Stimulated activated memory B cell treated with anti-CD40 and anti-IgM and Interleukin-4, amounts not matched to agents 10 μg/mL and 1 μg/mL and 100 μg/mL, for 72 hours (primary cell): ENCODE measurements at regions not wholly inside any gene's neighbourhood (a gene's known extent, or its start where the extent isn't known, plus 50 kb on each side); places are given as distances from the start of the nearest gene placed in this dataset.
"Not testable (repeated sequence)": the region's sequence is repeated elsewhere in the genome, so short reads cannot be mapped to it uniquely, and the experiment has no call there.

Experiments used
- ATAC-seq: fragments of 150-1000 bp; cut with Tn5 transposase; 2 replicates; pipeline ENCODE4 v1.10.0; 2021
- H3K27ac Mint-ChIP-seq: one replicate; pipeline ENCODE4 v1.8.0; 2022; ENCODE audit warnings: mild to moderate bottlenecking, mixed read lengths
- H3K27me3 Mint-ChIP-seq: one replicate; pipeline ENCODE4 v1.8.0; 2022; ENCODE audit warnings: mixed read lengths
- H3K36me3 Mint-ChIP-seq: one replicate; pipeline ENCODE4 v1.8.0; 2022; ENCODE audit warnings: mixed read lengths
- H3K4me1 Mint-ChIP-seq: one replicate; pipeline ENCODE4 v1.8.0; 2022; ENCODE audit warnings: mixed read lengths
- H3K4me3 Mint-ChIP-seq: one replicate; pipeline ENCODE4 v1.8.0; 2022; ENCODE audit warnings: mild to moderate bottlenecking, moderate library complexity, mixed read lengths
- H3K9me3 Mint-ChIP-seq: one replicate; pipeline ENCODE4 v1.8.0; 2022; ENCODE audit warnings: mixed read lengths

- H3K9me3 Mint-ChIP-seq, result no peaks in the 10 kb centered on the region
- H3K4me1 Mint-ChIP-seq, result no peaks in the 10 kb centered on the region
- no peak for ATAC-seq
- H3K27me3 Mint-ChIP-seq, result peaks cover 9% of the 10 kb centered on the region
- no peaks in the 10 kb centered on the region for H3K36me3 Mint-ChIP-seq
- H3K27ac Mint-ChIP-seq, result no peak overlapping the region
- H3K4me3 Mint-ChIP-seq, result no peak overlapping the region
These were observed 159.7 kb downstream of the MYCN start for GRCh38 chr2:16100006-16100405.

- H3K4me3 Mint-ChIP-seq, result no peak overlapping the region
- no peak overlapping the region for H3K27ac Mint-ChIP-seq
- H3K9me3 Mint-ChIP-seq, result no peaks in the 10 kb centered on the region
- no peak for ATAC-seq
- H3K4me1 Mint-ChIP-seq, result no peaks in the 10 kb centered on the region
- H3K27me3 Mint-ChIP-seq, result peaks cover 7% of the 10 kb centered on the region
- H3K36me3 Mint-ChIP-seq, result no peaks in the 10 kb centered on the region
These were observed 159.0 kb downstream of the MYCN start for GRCh38 chr2:16099326-16099725.

GRCh38 chr2:16096962-16097361 is 156.6 kb downstream of the MYCN start:
- H3K36me3 Mint-ChIP-seq, result no peaks in the 10 kb centered on the region
- no peak overlapping the region for H3K27ac Mint-ChIP-seq
- H3K4me3 Mint-ChIP-seq, result no peak overlapping the region
- no peaks in the 10 kb centered on the region for H3K4me1 Mint-ChIP-seq
- ATAC-seq, result no peak
- H3K9me3 Mint-ChIP-seq, result no peaks in the 10 kb centered on the region
- H3K27me3 Mint-ChIP-seq, result no peaks in the 10 kb centered on the region

- not testable (repeated sequence) for ATAC-seq, H3K27ac Mint-ChIP-seq, H3K4me1 Mint-ChIP-seq, H3K9me3 Mint-ChIP-seq, H3K36me3 Mint-ChIP-seq, H3K4me3 Mint-ChIP-seq, H3K27me3 Mint-ChIP-seq
These were observed 155.1 kb downstream of the MYCN start for GRCh38 chr2:16095483-16095882.

GRCh38 chr2:16094811-16095210 is 154.5 kb downstream of the MYCN start:
- Mint-ChIP-seq H3K27ac (no peak overlapping the region), H3K9me3 (no peaks in the 10 kb centered on the region), H3K27me3 (no peaks in the 10 kb centered on the region)

GRCh38 chr2:16093639-16094529 is 153.5 kb downstream of the MYCN start:
- no peaks in the 10 kb centered on the region for H3K4me1 Mint-ChIP-seq
- ATAC-seq, result no peak
- no peak overlapping the region for H3K4me3 Mint-ChIP-seq
- no peaks in the 10 kb centered on the region for H3K9me3 Mint-ChIP-seq
- no peak overlapping the region for H3K27ac Mint-ChIP-seq
- no peaks in the 10 kb centered on the region for H3K36me3 Mint-ChIP-seq
- no peaks in the 10 kb centered on the region for H3K27me3 Mint-ChIP-seq

More at GRCh38 chr2:16094811-16095210, 154.5 kb downstream of the MYCN start:
- H3K4me3 Mint-ChIP-seq, result no peak overlapping the region
- no peak for ATAC-seq
- no peaks in the 10 kb centered on the region for H3K36me3 Mint-ChIP-seq
- no peaks in the 10 kb centered on the region for H3K4me1 Mint-ChIP-seq

- no peak overlapping the region for H3K27ac Mint-ChIP-seq
- H3K4me1 Mint-ChIP-seq, result no peaks in the 10 kb centered on the region
- ATAC-seq, result no peak
- H3K36me3 Mint-ChIP-seq, result no peaks in the 10 kb centered on the region
- H3K9me3 Mint-ChIP-seq, result no peaks in the 10 kb centered on the region
- H3K4me3 Mint-ChIP-seq, result no peak overlapping the region
- no peaks in the 10 kb centered on the region for H3K27me3 Mint-ChIP-seq
These were observed 152.7 kb downstream of the MYCN start for GRCh38 chr2:16092861-16093638.

- Mint-ChIP-seq H3K4me3 (no peak overlapping the region), H3K9me3 (no peaks in the 10 kb centered on the region), H3K27ac (no peak overlapping the region), H3K36me3 (no peaks in the 10 kb centered on the region), H3K4me1 (no peaks in the 10 kb centered on the region), H3K27me3 (no peaks in the 10 kb centered on the region)
- ATAC-seq, result no peak
These were observed 151.4 kb downstream of the MYCN start for GRCh38 chr2:16091576-16092282.

GRCh38 chr2:16090650-16091575 is 150.6 kb downstream of the MYCN start:
- H3K27ac Mint-ChIP-seq, result no peak overlapping the region
- no peak overlapping the region for H3K4me3 Mint-ChIP-seq
- H3K4me1 Mint-ChIP-seq, result no peaks in the 10 kb centered on the region
- H3K9me3 Mint-ChIP-seq, result no peaks in the 10 kb centered on the region
- no peaks in the 10 kb centered on the region for H3K27me3 Mint-ChIP-seq
- H3K36me3 Mint-ChIP-seq, result no peaks in the 10 kb centered on the region
- ATAC-seq, result no peak

- not testable (repeated sequence) for H3K27ac Mint-ChIP-seq, H3K36me3 Mint-ChIP-seq, H3K27me3 Mint-ChIP-seq
These were observed 149.1 kb downstream of the MYCN start for GRCh38 chr2:16089491-16089890.

GRCh38 chr2:16088802-16089112 is 148.4 kb downstream of the MYCN start:
- Mint-ChIP-seq H3K27me3 (no peaks in the 10 kb centered on the region), H3K36me3 (no peaks in the 10 kb centered on the region), H3K9me3 (no peaks in the 10 kb centered on the region), H3K4me3 (no peak overlapping the region), H3K27ac (no peak overlapping the region), H3K4me1 (no peaks in the 10 kb centered on the region)
- ATAC-seq, result no peak

More at GRCh38 chr2:16089491-16089890, 149.1 kb downstream of the MYCN start:
- not testable (repeated sequence) for ATAC-seq, H3K4me1 Mint-ChIP-seq, H3K4me3 Mint-ChIP-seq, H3K9me3 Mint-ChIP-seq

- no peaks in the 10 kb centered on the region for H3K4me1 Mint-ChIP-seq
- H3K9me3 Mint-ChIP-seq, result no peaks in the 10 kb centered on the region
- no peak overlapping the region for H3K27ac Mint-ChIP-seq
- H3K4me3 Mint-ChIP-seq, result no peak overlapping the region
- H3K27me3 Mint-ChIP-seq, result no peaks in the 10 kb centered on the region
- H3K36me3 Mint-ChIP-seq, result no peaks in the 10 kb centered on the region
- no peak for ATAC-seq
These were observed 147.9 kb downstream of the MYCN start for GRCh38 chr2:16088035-16088801.

- H3K4me3 Mint-ChIP-seq, H3K27me3 Mint-ChIP-seq, H3K4me1 Mint-ChIP-seq, ATAC-seq, H3K9me3 Mint-ChIP-seq, H3K27ac Mint-ChIP-seq, H3K36me3 Mint-ChIP-seq: not testable (repeated sequence)
These were observed 145.8 kb downstream of the MYCN start for GRCh38 chr2:16086136-16086535.

- no peaks in the 10 kb centered on the region for H3K36me3 Mint-ChIP-seq
These were observed 144.7 kb downstream of the MYCN start for GRCh38 chr2:16085073-16085472.

More at GRCh38 chr2:16085073-16085472, 144.7 kb downstream of the MYCN start:
- no peak overlapping the region for H3K27ac Mint-ChIP-seq
- H3K9me3 Mint-ChIP-seq, result no peaks in the 10 kb centered on the region
- no peak overlapping the region for H3K4me3 Mint-ChIP-seq
- no peak for ATAC-seq
- H3K27me3 Mint-ChIP-seq, result peaks cover 10% of the 10 kb centered on the region
- no peaks in the 10 kb centered on the region for H3K4me1 Mint-ChIP-seq
